DMS 273 (cell line): ENCODE measurements at regions not wholly inside any gene's neighbourhood (a gene's known extent, or its start where the extent isn't known, plus 50 kb on each side); places are given as distances from the start of the nearest gene placed in this dataset.

Source experiments
- DNase-seq: peaks from one replicate; lab custom pipeline; 2025; ENCODE audit not compliant: unreplicated experiment; lab: John Stamatoyannopoulos, UW

DNA sequence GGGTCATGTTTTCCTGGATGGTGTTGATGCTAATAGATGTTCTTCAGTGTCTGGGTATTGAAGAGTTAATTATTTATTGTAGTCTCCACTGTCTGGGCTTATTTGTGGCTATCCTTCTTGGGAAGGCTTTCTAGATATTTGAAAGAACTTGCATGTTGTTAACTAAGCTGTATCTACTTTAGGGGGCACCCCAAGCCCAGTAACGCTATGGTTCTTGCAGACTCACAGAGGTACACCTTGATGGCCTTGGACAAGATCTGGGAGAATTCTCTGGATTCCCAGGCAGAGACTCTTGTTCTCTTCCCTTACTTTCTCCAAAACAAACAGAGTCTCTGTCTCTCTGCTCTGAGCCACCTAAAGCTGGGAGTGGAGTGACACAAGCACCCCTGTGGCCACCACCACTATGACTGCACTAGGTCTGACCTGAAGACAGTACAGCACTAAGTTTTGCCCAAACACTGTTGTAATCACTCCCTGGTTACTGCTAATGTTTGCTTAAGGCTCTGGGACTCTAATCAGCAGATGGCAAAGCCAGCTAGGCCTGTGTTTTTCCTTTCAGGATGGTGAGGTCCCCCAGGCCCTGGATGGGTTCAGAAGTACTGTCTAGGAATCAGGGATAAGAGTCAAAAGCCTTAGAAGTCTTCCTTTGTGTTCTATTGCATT lies 76.5 kb upstream of the C1orf21 start:
- DNase-seq, result no peak

DNA sequence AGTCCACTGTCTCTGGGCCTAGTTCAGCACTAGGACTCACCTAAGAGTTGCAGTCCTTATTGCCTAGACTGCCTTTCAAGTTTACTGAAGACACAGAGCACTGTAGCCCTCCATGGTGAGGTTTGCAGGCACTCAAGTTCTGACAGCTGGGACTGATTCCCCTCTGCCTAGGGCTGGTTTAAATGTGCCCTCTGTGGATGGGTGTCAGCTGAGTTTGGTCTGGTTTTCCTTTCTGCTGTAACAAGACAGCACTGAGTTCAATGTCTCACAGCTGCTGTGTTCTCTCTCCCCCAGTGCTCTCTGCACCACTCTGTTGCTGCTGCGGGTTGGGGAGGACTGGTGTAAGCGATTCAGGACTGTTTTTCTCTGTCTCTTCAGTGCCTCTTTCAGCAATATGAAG lies 75.2 kb upstream of the C1orf21 start:
- no peak for DNase-seq

DNA sequence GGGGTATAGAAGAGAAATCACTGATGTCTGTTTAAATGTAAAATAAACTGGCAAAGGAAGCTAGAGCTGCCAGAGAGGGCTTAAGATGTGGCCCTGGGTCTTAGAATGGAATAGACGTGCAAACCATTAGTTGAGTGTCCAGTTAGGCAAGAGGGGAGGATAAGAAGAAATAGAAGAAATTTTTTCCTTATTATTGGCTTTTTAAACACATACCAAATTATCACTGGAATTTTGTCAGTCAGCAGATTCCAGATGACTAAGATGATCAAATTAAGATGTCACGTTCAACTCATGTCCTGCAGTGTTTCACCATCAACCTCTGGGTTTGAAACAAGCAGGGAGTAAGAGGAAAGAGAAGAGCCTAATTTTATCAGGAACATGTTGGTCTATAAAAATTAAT lies 71.6 kb upstream of the C1orf21 start:
- no peak for DNase-seq

DNA sequence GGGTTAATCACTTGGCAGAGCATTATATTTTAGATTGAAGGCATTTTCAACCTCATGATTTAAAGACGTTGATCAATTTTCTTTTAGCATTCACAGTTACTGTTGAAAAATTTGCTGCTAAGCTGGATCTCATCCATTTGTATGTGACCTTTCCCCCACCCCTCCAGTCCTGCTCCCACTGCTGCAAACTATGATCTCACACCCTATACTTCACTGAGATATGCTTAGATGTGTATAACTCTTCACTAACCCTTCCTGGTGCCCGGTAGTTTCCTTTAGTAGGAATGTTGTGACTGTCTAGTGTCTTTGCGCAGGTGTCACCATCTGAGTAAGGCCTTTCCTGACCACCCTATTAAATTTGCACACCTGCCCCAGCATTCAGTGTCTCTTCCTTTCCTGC lies 67.0 kb upstream of the C1orf21 start:
- DNase-seq, result no peak

DNA sequence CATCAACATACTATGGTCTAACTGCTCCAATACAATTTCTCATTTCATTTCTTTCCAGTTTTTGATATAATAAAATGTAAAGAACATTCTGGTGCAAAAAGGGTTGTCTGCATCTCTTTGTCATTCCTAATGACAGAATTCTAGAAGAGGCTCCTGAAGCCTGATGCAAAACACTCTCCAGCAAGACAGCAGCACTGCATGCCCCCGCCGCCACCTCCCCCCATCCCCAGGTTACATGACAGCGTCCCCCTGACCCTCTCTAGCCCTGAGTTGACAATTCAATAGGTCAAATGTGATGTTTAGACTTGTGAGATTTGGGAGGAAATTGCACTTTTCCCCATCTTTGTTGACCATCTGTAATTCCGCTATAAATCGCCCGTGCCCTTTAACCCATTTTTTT lies 64.6 kb upstream of the C1orf21 start:
- no peak for DNase-seq

DNA sequence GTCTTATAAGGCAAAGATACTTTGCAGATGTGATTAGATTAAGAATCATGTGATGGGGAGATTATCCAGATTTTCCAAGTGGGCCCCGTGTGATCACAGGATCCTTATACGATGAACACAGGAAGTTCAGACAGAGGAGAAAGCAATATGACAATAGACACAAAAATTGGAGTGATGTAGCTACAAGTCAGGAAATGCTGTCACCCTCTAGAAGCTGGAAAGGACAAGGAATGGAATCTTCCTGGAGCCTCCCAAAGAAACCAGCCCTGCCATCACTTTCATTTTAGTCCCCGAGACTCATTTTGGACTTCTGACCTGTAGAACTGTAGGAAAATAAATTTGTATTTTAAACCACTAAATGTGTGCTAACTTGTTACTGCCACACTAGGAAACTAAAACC lies 61.9 kb upstream of the C1orf21 start:
- DNase-seq, result no peak

DNA sequence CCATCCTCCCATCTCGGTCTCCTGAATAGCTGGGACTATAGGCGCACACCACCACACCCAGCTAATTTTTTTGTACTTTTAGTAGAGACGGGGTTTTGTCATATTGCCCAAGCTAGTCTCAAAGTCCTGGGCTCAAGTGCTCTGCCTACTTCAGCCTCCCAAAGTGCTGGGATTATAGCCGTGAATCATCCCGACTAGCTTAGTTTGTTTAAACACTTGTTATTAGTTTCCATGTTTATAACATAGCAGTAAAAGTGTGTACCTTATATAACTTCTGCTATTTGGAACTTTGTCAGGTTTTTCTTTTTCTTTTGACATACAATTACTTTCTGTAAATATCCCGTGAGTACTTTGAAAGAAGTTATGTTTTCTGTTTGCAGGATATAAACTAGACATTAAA lies 60.6 kb upstream of the C1orf21 start:
- DNase-seq, result no peak

DNA sequence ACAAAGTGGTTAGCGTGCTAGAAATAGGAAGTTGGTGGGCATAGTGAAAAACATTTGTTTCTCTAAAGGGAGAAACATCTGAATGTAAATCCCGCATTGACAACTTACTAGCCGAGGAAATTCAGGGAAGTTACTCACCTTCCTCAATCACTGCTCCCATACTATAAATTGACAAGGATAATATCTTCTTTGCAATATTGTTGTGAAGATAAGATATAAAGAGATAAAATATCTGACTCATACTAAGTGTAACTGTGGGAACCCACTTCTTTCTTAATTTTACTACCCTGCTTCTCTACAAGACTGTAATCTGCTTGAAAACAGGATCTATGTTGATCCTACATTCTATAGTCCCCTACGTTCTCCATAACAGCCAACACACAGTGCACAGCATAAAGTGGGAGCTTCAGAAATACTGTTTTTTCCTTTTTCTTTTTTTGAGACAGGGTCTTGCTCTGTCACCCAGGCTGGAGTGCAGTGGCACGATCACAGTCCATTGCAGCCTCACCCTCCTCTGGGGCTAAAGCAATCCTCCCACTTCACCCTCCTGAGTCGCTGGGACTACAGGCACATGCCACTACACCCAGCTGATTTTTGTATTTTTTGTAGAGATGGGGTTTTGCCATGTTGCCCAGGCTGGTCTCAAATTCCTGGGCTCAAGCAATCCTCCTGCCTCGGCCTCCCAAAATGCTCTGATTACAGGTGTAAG lies 57.4 kb upstream of the C1orf21 start:
- DNase-seq, result no peak

DNA sequence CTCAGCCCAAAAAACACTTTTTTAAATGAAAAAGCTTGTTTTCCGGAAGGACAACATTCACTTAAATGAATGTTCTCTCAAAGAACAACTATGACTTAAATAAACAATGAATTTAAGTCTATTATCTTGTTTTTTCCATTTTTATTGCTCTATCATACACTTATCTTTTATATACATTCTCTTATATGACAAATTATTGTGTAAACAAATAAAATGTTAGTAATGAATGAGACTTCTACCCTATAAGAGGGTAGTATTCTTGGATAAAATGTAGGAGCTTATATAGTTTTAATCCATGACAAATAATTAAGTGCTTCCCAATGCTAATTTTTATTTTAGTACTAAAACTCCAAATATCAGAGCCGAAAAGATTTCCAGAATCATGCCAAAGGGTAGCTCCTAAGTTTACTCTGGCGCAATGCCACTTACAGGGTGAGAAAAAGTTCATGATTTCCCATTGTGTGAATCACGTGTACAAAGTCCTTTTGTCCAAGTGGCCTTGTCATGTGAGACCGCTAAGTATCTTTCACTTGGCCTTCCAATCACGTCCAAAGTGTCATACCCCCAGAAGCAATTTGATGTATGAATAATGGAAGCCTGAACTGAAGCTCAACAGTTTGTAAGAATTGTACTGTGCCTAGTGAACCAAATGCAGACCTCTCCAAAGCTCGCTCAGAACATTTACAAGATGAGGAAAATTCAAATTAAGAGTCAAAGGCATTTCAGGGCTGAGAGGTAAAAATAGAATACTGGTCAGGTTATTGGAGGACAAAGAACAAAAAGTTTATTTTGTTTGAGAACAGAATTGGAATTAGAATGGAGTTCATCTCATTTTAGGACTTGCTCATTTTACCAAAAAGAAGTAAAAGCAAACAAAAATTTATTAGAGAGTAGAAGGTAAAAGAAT lies 56.6 kb upstream of the C1orf21 start:
- no peak for DNase-seq

DNA sequence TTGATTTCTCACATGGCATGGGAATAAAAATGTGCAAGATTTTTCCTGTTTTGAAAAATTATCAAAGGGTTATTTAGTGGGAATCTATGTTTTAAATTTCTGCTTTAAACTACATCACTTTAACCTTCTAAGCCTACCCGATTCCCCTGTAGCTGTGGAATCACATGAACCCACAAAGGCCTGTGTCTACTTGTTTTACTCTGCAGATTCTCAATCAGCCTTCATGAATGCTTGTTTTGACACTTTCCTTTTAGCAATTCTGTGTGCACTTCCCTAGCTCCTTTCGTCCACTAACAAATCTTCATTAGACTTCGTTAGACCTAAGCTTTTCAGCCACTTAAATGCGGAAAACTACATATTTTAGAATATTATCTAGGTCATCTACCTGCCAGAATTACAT lies 56.0 kb upstream of the C1orf21 start:
- no peak for DNase-seq
